ACHN (cell line): ENCODE measurements at regions not wholly inside any gene's neighbourhood (a gene's known extent, or its start where the extent isn't known, plus 50 kb on each side); places are given as distances from the start of the nearest gene placed in this dataset.
"Not testable (repeated sequence)": the region's sequence is repeated elsewhere in the genome, so short reads cannot be mapped to it uniquely, and the experiment has no call there.

Experiments
- DNase-seq: peaks from one replicate; pipeline ENCODE4 v3.0.0-alpha.2; 2015
- in situ Hi-C: cut with HindIII; loops from 2 replicates; pipeline ENCODE4 v1.10.0; 2017; ENCODE audit warnings: low sequenced_read_pairs, low pct_ligation_motif_present, low pct_unique_long_range_greater_than_20kb

DNA sequence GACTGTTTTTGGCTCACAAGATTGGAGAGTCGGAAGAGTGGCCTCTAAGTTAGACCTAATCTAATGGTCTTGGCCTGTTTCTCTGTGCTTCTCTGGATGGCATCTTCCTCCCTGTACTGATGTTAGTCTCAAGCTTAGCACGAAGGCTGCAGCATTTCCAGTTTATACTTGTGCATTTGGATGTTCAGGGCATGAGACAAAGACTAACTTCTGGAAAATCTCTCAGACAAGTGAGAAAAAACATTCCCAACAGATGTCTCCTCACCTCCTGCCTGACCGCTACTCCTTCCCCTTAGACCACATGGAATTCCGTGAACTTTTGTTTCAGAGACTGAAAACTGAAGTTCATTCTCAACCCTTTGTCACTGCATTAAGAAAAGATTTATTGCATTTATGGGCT, 410.8 kb upstream of the MCTP2 start:
- in situ Hi-C loops, result no loop called here
- no peak for DNase-seq

DNA sequence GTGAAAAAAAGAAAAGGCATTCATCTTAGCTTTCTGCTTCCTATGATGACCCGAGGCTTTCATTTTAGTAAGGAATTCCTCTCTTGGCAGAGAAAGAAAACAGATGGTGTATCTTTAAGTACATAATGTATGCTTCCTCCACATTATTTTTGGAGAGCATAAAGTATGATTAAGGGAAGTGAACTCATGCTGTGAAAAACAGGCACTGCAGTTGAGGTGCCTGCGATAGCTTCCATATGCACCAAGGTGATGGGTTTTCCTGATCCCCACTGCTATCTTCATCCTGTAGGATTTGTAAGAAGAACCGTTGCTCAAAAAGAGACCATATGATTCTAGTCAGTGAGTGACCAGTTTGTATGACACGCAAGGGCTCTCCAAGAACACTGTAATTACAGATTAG, 411.5 kb upstream of the MCTP2 start:
- no peak for DNase-seq
- in situ Hi-C loops, result no loop called here

DNA sequence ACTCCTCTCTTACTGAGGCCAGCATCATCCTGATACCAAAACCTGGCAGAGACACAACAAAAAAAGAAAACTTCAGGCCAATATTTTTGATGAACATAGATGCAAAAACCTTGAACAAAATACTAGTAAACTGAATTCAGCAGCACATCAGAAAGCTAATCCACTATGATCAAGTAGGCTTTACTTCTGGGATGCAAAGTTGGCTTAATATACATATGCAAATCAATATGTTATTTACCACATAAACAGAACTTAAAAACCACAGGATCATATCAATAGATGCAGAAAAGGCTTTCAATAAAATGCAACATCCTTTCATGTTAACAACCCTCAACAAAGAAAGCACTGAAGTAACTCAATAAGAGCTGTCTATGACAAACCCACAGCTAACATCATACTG, 414.5 kb upstream of the MCTP2 start:
- in situ Hi-C loops, result no loop called here
- no peak for DNase-seq

DNA sequence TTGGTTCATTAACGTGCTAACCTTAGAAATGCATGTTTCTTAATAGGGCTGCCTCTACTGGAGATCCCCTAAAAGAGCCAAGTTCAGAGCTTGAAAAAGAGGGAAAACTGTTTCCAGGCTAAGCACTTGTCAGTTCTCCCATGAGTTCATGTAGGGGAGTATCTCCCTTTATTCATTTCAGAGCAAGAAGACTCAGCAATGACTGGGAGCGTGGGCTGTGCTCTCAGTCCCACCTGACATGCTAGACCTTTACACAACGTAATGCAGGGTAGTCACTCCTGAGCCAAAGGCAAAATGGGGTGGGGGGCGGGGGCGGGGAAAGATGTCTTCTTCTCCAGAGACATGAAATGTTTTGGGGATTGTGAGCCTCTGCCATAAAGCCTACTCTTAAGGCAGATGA, 420.1 kb upstream of the MCTP2 start:
- in situ Hi-C loops, result no loop called here
- DNase-seq, result no peak

DNA sequence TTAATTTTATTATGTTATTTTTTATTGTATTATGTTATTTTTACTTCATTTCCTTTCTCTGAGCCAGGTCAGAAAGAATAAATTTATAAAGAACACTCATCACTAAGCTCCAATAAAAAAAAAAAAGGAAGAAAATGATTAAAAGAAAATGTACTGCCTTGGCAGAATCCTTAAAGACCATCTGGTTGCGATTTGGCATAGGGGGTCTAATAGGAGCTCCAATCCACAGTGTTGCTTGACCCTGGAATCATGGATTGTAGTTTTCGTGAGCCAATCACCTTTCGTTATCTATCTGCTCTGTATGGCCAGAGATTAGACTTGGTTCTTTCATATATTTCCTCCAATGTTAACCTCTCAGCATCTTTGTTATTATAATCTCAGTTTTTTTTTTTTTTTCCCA, 421.8 kb upstream of the MCTP2 start:
- no peak for DNase-seq
- in situ Hi-C loops, result no loop called here

DNA sequence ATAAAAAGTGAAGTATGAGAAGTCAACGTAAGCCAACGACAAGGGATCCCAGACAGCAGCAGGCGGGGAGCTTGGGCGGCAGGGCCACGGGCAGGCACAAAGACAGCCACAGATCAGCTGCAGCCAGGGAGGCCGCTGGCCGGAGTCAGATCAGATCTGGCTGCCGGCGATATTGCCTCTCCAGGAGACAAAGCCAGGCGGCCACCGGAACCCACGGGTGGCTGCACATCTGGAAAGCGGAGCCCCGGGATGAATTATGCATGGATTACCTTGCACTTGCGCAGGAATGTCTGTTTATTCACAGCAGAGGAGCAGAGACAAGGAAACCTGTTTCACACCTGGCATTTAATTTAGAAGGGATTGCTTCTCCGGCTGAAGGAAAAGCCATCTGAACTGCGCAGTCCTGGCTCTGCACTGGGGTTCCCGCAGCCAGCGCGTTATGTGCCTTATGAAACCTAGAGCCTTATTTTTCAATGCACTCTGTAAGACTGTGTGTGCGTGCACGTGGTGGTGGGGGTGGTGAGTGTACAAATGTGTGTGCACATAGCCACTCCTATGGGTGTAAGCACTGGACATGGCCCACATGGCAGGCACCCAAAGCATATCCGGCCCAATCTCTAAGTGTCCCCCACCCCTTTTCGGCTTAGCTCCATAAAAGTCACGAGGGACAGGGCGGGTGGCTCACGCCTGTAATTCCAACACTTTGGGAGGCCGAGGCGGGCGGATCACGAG, 427.8 kb upstream of the MCTP2 start:
- in situ Hi-C loops, result no loop called here

DNA sequence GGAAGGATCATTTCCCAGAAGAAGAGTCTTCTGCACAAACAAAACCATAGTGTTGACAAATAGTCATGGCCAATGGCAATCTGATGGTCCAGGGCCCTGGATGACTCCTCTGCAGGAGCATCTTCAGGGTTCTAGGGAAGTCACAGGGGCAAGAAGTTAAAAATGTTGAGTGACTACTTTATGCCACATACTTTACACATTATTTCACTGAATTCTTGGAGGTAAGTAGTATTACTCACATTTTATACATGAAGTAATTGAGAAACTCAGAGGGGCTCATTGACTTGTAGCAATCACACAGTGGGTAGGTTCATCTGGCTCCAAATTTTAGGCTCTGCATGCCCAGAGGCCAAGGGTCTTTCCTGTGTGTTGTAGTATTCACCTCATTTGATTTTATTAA, 430.2 kb upstream of the MCTP2 start:
- in situ Hi-C loops, result no loop called here
- no peak for DNase-seq

More for the DNA sequence above, 427.8 kb upstream of the MCTP2 start:
- no peak for DNase-seq

DNA sequence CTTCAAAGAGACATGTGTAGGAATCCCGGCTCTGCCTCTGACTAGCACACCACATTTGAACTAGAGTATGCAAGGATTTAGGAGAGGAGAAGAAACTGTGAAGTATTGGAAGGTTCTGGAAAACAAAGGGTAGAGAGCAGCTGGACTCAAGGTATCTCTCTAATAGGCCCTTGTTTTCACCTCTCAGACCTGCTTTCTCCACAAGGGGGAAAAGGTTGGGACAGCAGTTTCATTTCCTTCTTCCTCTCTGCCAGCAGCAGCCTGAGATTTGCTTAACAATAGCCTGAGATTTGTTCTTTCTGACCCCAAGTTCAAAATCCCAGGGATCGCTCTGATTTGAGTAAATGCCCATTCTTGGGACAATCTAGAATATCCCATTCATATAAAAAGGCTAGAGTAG, 430.6 kb upstream of the MCTP2 start:
- DNase-seq, result no peak
- in situ Hi-C loops, result no loop called here

DNA sequence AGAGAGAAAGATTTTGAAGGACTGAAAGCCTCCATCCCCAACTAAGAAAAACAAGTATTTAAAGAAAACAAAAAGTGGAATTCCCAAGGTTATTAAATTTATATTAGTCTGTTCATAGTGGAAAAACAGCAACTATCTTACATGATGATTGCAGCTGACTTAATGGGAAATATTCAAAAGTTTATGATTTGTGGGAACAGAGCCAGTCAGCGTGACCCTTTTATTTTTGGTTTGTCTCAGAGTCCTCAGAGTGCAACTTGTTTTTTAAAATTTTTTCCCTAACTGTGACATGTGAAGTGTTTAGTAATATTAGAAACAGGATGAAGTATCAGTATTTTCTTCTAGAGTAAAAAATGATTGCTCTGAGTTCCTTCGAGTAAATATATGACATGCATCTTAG, 441.9 kb upstream of the MCTP2 start:
- in situ Hi-C loops, result no loop called here
- no peak for DNase-seq

DNA sequence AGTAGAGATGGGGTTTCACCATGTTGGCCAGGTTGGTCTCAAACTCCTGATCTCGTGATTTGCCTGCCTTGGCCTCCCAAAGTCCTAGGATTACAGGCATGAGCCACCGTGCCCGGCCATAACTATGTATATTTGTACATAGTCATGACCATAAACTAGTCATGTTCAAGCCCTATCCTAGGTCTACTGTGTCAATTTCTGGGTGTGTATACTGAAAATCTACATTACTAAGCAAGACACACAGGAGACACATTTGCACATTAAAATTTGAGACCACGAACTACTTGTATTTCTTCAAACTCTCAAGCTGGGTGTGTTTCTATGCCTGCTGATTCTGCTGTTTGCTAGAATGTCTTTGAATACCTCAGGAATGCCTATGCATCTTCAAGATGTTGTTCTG, 451.3 kb upstream of the MCTP2 start:
- DNase-seq, result no peak
- in situ Hi-C loops, result no loop called here

DNA sequence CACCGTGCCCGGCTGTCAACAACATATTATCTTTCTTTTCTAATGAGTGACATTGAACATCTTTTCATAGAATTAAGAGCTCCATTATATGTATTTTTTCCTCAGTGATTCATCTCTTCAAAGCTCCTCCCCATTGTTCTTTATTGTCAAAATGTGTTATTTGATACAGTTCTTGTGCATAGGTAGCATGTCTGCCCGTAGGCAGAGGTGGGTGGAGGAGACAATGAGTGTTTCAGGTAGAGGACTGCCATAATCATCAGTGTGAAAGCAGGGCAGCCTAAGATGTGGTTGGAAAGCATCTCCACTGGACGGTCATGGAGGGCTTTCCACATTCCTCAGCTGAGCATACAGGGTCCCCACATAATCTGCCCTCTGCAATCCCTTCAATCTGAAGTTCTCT, 452.0 kb upstream of the MCTP2 start:
- no peak for DNase-seq
- in situ Hi-C loops, result no loop called here

DNA sequence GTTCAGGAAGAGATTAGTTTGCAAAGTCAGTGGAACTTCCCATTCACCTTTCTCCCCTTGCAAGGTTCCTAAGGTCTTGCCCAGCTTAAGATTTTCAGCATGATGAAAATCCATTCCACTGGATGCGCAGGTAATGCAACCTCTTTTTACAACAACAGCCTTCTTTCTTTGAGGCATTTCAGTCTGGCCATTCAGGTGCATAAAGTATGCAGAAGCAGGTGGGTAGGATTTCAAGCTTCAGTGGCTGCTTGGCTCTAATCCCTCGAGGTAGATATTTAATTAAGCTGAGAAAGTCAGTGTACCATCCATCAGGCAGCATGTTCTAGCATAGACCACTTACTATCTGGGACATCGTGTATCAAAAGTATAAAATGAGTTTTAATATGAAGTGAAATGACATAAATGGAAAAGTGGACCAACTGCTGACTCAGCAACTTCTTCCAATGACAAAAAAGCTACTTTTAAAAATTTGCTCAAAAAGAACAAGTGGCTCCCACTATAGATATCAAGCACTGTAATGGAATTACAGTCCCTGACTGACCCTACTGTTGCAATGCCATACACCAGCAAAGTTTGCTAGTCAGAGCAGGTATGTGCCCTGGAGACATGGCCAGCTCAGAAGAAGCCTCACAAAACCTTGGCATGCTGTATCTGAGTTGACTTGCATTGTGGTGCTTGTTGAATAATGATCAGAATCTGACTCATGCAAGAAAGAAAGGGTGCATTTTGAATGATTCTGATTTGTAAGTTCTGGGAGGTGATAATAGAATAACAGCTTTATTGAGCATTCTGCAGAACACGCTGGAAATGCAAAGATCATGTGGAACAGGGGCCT, 459.9 kb upstream of the MCTP2 start:
- in situ Hi-C loops, result no loop called here
- no peak for DNase-seq

DNA sequence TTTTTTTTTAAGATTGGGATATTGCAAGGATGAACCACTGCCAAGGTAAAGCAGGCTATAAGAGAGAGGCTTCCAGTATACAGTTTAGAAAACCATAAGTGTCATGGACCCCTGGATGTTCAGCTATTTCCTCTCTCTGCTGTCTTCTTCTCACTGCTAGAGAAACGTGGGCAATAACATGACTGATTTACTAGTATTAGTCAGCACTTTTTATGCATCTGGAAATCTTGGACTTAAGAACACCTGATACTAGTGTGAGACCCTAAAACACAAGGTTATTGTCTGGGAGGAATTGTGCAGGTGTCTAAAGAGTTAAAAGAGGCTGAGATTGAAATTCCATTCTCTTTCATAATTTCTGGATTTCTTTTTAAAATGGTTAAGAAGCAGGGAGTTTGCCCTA, 460.6 kb upstream of the MCTP2 start:
- in situ Hi-C loops, result no loop called here

DNA sequence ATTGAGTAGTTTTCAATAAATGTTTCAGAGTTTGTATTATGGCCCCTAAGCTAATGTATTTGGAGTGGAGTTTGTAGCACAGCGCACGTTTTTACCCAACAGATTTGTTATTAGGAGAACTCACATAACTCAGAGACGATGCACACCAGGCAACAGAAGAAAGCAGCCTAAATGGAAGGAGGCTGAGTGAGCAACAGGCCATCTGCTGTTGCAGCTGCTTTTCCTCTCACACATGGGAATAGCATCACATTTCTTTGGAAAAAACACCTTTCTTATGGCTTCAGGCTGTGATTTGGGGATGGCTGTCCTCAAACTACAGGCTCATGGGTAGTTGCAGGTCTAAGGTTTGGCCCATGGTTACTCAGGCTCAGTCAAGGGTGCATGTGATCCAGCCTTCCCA, 469.3 kb upstream of the MCTP2 start:
- no peak for DNase-seq
- in situ Hi-C loops, result no loop called here

More for the DNA sequence above, 460.6 kb upstream of the MCTP2 start:
- no peak for DNase-seq

DNA sequence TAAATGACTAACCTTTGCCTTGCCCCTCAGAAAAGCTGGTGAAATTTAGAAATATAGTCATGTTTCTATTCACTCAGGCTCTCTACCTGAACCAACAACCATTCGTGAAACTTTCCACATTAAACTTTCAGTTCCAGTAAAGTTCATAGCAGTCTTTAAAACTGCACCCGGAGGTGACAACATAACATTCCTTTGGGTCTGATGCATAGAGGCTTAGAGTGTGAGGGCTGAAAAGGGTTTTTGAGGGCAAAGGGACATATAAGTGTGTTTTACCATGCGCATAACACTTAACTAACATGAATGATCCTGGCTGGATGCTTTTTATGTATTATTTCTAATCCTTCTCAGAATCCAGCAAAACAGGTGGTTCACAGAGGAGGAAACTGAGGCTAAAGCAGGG, 471.7 kb upstream of the MCTP2 start:
- in situ Hi-C loops, result no loop called here
- DNase-seq, result no peak

DNA sequence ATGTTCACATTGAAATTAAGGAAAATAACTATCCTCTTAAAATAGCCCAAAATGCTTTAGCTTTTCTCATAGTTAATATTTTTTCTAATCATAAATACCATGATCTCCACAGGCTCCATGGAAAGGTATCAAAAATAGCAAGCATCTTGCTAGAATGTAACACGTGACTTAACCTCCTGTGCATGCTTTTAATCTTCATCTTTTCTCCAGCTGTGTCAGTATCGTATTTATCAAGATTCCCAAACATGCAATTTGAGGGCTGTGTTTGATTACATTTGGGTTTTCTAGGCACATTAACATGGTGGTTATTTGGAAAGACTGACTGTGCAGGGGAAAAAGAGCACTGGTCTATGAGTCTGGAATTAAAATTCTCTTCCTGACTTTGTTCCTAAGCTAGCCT, 472.5 kb upstream of the MCTP2 start:
- in situ Hi-C loops, result no loop called here
- no peak for DNase-seq

DNA sequence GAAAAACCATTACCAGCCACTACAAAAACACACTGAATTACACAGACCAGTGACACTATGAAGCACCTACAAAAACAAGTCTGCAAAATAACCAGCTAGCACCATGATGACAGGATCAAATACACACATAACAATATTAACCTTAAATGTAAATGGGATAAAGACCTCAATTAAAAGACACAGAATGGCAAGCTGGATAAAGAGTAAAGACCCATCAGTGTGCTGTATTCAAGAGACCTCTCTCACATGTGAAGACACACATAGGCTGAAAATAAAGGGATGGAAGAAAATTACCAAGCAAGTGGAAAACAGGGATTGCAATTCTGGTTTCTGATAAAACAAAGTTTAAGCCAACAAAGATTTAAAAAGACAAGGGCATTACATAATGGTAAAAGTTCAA, 482.7 kb upstream of the MCTP2 start:
- in situ Hi-C loops, result no loop called here
- DNase-seq, result no peak

DNA sequence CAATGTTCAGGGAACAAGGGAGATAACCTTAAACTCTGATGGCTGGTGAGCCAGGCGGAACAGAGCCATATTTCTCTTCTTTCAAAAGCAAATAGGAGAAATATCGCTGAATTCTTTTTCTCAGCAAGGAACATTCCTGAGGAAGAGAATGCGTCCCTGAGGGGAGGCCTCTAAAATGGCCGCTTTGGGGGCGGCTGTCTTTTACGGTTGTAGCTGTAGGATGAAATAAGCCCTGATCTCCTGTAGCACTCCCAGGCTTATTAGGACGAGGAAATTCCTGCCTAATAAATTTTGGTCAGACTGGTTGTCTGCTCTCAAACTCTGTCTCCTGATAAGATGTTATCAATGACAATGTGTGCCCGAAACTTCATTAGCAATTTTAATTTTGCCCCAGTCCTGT, 496.4 kb upstream of the MCTP2 start:
- in situ Hi-C loops, DNase-seq: not testable (repeated sequence)

DNA sequence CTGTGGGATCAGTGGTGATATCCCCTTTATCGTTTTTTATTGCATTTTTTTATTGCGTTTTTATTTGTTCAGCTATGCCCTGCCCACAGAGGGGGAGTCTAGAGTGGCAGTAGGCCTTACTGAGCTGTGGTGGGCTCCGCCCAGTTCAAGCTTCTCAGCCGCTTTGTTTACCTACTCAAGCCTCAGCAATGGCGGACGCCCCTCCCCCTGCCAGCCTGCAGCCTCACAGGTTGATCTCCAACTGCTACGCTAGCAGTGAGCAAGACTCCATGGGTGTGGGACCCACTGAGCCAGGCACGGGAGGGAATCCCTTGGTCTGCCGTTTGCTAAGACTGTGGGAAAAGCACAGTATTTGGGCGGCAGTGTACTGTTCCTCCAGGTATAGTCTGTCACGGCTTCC, 500.6 kb upstream of the MCTP2 start:
- no peak for DNase-seq
- in situ Hi-C loops, result no loop called here

DNA sequence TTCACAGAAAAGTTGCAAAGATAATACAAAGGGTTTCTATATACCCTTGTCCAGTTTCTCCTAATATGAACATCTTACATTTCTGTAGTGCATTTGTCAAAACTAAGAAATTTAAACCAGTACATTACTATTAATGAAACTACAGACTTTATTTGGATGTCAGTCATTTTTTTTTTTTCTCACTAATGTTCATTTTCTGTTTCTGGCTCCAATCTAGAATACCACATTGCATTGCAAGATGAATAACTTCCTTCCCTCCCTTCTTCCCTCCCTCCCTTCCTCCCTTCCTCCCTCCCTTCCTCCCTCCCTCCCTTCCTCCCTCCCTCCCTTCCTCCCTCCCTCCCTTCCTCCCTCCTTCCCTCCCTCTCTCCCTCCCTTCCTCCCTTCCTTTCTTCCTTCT, 509.2 kb upstream of the MCTP2 start:
- in situ Hi-C loops, result no loop called here
- no peak for DNase-seq
